Trophoblast cell (in vitro differentiated cells and primary cell): ENCODE measurements at regions not wholly inside any gene's neighbourhood (a gene's known extent, or its start where the extent isn't known, plus 50 kb on each side); places are given as distances from the start of the nearest gene placed in this dataset.

Source experiments
- DNase-seq, 2 donors: peaks; one replicate each; pipeline ENCODE4 v3.0.0-alpha.2; 2016
- H2AFZ ChIP-seq: 2 replicates; pipeline ENCODE4 v1.6.1; 2013; ENCODE audit warnings: low read length, moderate library complexity, mild to moderate bottlenecking; ENCODE audit not compliant: insufficient read depth, poor library complexity
- H2AK5ac ChIP-seq: 2 replicates; pipeline ENCODE4 v1.6.1; 2013; ENCODE audit warnings: mild to moderate bottlenecking, low read length
- H2BK120ac ChIP-seq: 2 replicates; pipeline ENCODE4 v1.6.1; 2013; ENCODE audit warnings: low read length, mild to moderate bottlenecking, moderate library complexity; ENCODE audit not compliant: insufficient read depth, poor library complexity
- H2BK12ac ChIP-seq: 2 replicates; pipeline ENCODE4 v1.6.1; 2013; ENCODE audit warnings: mild to moderate bottlenecking, low read length, moderate library complexity
- H2BK5ac ChIP-seq: 2 replicates; pipeline ENCODE4 v1.6.1; 2013; ENCODE audit warnings: low read length, low read depth, moderate library complexity, mild to moderate bottlenecking; ENCODE audit not compliant: poor library complexity
- H3K14ac ChIP-seq: 2 replicates; pipeline ENCODE4 v1.6.1; 2013; ENCODE audit warnings: mild to moderate bottlenecking, low read length
- H3K18ac ChIP-seq: 2 replicates; pipeline ENCODE4 v1.6.1; 2013; ENCODE audit warnings: mild to moderate bottlenecking, low read length
- H3K23ac ChIP-seq: 2 replicates; pipeline ENCODE4 v1.6.1; 2013; ENCODE audit warnings: low read length
- H3K27ac ChIP-seq: 2 replicates; pipeline ENCODE4 v1.5.1; 2013; ENCODE audit warnings: low read depth, mild to moderate bottlenecking, inconsistent platforms, low read length, moderate library complexity
- H3K27me3 ChIP-seq: 2 replicates; pipeline ENCODE4 v1.6.1; 2013; ENCODE audit warnings: inconsistent platforms, mild to moderate bottlenecking, low read length, moderate library complexity; ENCODE audit not compliant: insufficient read depth
- H3K36me3 ChIP-seq, 2 experiments: 1 replicate in 1 of 2; 2 replicates in 1 of 2; pipeline ENCODE4 v1.6.1; 2013; ENCODE audit warnings: low read length in 2 of 2, mild to moderate bottlenecking in 2 of 2, moderate library complexity in 1 of 2; ENCODE audit not compliant: insufficient read depth in 2 of 2, control insufficient read depth in 1 of 2
- H3K4ac ChIP-seq: 2 replicates; pipeline ENCODE4 v1.6.1; 2013; ENCODE audit warnings: low read depth, mild to moderate bottlenecking, low read length, moderate library complexity
- H3K4me1 ChIP-seq, 2 experiments: 1 replicate in 1 of 2; 2 replicates in 1 of 2; pipeline ENCODE4 v1.6.1; 2013; ENCODE audit warnings: low read length in 2 of 2, mild to moderate bottlenecking in 2 of 2, moderate library complexity in 1 of 2; ENCODE audit not compliant: insufficient read depth in 2 of 2, control insufficient read depth in 1 of 2
- H3K4me2 ChIP-seq: 2 replicates; pipeline ENCODE4 v1.6.1; 2013; ENCODE audit warnings: inconsistent platforms, mild to moderate bottlenecking, low read length, moderate library complexity
- H3K4me3 ChIP-seq: 2 replicates; pipeline ENCODE4 v1.5.1; 2013; ENCODE audit warnings: mild to moderate bottlenecking, low read depth, low read length, inconsistent platforms
- H3K79me1 ChIP-seq: one replicate; pipeline ENCODE4 v1.6.1; 2013; ENCODE audit warnings: low read length
- H3K79me2 ChIP-seq: 2 replicates; pipeline ENCODE4 v1.6.1; 2013; ENCODE audit warnings: low read length, mild to moderate bottlenecking; ENCODE audit not compliant: control insufficient read depth, insufficient read depth, poor library complexity
- H3K9ac ChIP-seq: 2 replicates; pipeline ENCODE4 v1.6.1; 2013; ENCODE audit warnings: mild to moderate bottlenecking, low read length
- H3K9me3 ChIP-seq: 2 replicates; pipeline ENCODE4 v1.6.1; 2013; ENCODE audit warnings: low read depth, mild to moderate bottlenecking, control low read depth, inconsistent platforms, low read length; ENCODE audit not compliant: insufficient read depth
- H4K12ac ChIP-seq: 2 replicates; pipeline ENCODE4 v1.6.1; 2013; ENCODE audit warnings: low read depth, mild to moderate bottlenecking, low read length, moderate library complexity
- H4K8ac ChIP-seq: 2 replicates; pipeline ENCODE4 v1.6.1; 2013; ENCODE audit warnings: low read depth, mild to moderate bottlenecking, low read length, moderate library complexity
- H4K91ac ChIP-seq: one replicate; pipeline ENCODE4 v1.6.1; 2013; ENCODE audit warnings: low read depth, mild to moderate bottlenecking, low read length, moderate library complexity
- WGBS: extraction: QIAGEN DNeasy Blood & Tissue Kit; methylation state at CpG from one replicate; pipeline ENCODE4 v1.1.7; 2013; ENCODE audit warnings: missing lambda C conversion rate; ENCODE audit not compliant: insufficient read length, insufficient coverage; ENCODE audit errors: extremely low coverage; 5-methylcytosine and 5-hydroxymethylcytosine counted together

GRCh38 chr16:86317813-86318650 is 192.3 kb upstream of the FOXF1 start:
- H3K4me2 ChIP-seq = no peak overlapping the region
- no peak overlapping the region for H2AK5ac ChIP-seq
- no peak for DNase-seq
- H3K79me1 ChIP-seq = no peaks in the 10 kb centered on the region
- H4K8ac ChIP-seq = no peak overlapping the region
- H3K4me3 ChIP-seq = no peak overlapping the region
- H2AFZ ChIP-seq = no peak overlapping the region
- H2BK12ac ChIP-seq = no peak overlapping the region
- H4K12ac ChIP-seq = no peak overlapping the region
- no peak overlapping the region for H2BK120ac ChIP-seq
- no peaks in the 10 kb centered on the region for H3K36me3 ChIP-seq
- H2BK5ac ChIP-seq = no peak overlapping the region
- H3K9me3 ChIP-seq = peaks cover 2% of the 10 kb centered on the region
- no peaks in the 10 kb centered on the region for H3K79me2 ChIP-seq
- H3K18ac ChIP-seq = no peak overlapping the region
- H4K91ac ChIP-seq = no peak overlapping the region
- no peak overlapping the region for H3K14ac ChIP-seq
- no peaks in the 10 kb centered on the region for H3K4me1 ChIP-seq
- no peak overlapping the region for H3K27ac ChIP-seq
- H3K23ac ChIP-seq = no peak overlapping the region
- no peak overlapping the region for H3K9ac ChIP-seq
- H3K27me3 ChIP-seq = no peaks in the 10 kb centered on the region
- no CpG with 5 or more reads among the region's 13 CpGs for WGBS
- H3K4ac ChIP-seq = no peak overlapping the region

DNA sequence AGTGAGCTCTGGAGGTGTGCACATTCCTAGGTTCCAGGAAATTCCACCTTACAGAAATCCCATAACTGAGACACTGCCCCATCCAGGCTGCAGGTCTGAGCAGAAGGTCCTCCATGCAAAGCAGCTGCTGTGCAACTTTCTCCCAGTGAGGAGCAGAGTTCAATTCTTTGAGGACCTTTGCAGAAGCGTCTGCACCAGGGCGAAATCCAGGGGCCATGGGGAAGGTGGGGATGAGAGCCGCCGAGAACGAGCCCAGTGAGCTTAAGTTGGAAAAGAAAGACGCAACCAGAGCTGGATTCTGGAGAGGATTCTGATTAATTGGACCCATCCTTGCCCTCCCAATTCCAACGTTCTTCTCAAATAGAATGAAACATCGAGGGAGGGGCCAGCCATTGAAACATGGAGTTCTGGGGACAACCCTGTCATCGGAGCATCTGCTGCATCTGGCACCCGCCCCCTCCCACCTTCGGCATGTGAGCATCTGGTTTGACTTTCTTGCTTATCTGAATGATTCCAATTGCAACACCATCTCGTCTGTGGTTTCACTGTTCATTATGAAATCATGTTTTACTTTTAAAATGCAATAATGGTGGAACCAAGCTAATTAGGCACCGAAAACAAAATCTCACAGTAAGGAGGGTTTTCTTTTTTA is 190.6 kb upstream of the FOXF1 start:
- Histone ChIP-seq H3K4me1 (no peaks in the 10 kb centered on the region), H3K4me3 (no peak overlapping the region), H2BK5ac (no peak overlapping the region), H2AK5ac (no peak overlapping the region), H3K36me3 (no peaks in the 10 kb centered on the region), H3K9me3 (peaks cover under 1% of the 10 kb centered on the region), H4K12ac (no peak overlapping the region), H3K14ac (no peak overlapping the region), H3K27ac (no peak overlapping the region), H4K8ac (no peak overlapping the region), H3K79me2 (no peaks in the 10 kb centered on the region), H3K23ac (no peak overlapping the region), H2AFZ (no peak overlapping the region), H2BK120ac (no peak overlapping the region), H2BK12ac (no peak overlapping the region), H3K79me1 (no peaks in the 10 kb centered on the region), H3K27me3 (no peaks in the 10 kb centered on the region), H3K9ac (no peak overlapping the region), H3K18ac (no peak overlapping the region), H3K4me2 (no peak overlapping the region), H3K4ac (no peak overlapping the region), H4K91ac (no peak overlapping the region)
- DNase-seq = no peak
- WGBS = no CpG with 5 or more reads among the region's 13 CpGs

DNA sequence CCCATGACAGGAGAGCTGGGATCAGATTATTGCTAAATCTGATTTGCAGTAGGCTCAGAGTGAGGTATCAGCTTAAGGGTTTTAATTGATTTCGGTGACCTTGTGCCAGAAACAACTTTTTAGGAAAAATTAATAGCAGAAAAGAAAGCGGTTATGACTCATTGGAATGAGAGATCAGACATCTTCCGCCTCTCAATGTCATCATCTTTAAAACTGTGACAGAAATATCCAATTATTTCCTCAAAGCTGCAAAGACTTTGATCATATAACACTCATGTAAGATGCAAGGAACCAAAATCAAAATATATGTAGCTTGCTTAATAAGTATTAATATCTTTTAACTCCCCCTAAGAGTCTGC is 190.1 kb upstream of the FOXF1 start:
- Histone ChIP-seq H3K27me3 (no peaks in the 10 kb centered on the region), H4K8ac (no peak overlapping the region), H3K79me1 (no peaks in the 10 kb centered on the region), H2AK5ac (no peak overlapping the region), H3K4ac (no peak overlapping the region), H3K79me2 (no peaks in the 10 kb centered on the region), H3K36me3 (no peaks in the 10 kb centered on the region), H3K9ac (no peak overlapping the region), H4K12ac (no peak overlapping the region), H2AFZ (no peak overlapping the region), H2BK120ac (no peak overlapping the region), H3K9me3 (peaks cover 5% of the 10 kb centered on the region), H3K4me3 (no peak overlapping the region), H3K27ac (no peak overlapping the region), H3K23ac (no peak overlapping the region), H2BK5ac (no peak overlapping the region), H3K14ac (no peak overlapping the region), H3K4me2 (no peak overlapping the region), H2BK12ac (no peak overlapping the region), H4K91ac (no peak overlapping the region), H3K18ac (no peak overlapping the region), H3K4me1 (no peaks in the 10 kb centered on the region)
- no CpG with 5 or more reads among the region's 3 CpGs for WGBS
- DNase-seq = no peak

GRCh38 chr16:86321491-86321890 is 188.8 kb upstream of the FOXF1 start:
- no peaks in the 10 kb centered on the region for H3K79me2 ChIP-seq
- H3K4me3 ChIP-seq = no peak overlapping the region
- H3K36me3 ChIP-seq = no peaks in the 10 kb centered on the region
- H3K14ac ChIP-seq = no peak overlapping the region
- H2BK12ac ChIP-seq = no peak overlapping the region
- no peaks in the 10 kb centered on the region for H3K27me3 ChIP-seq
- no peaks in the 10 kb centered on the region for H3K4me1 ChIP-seq
- peaks cover 6% of the 10 kb centered on the region for H3K9me3 ChIP-seq
- H3K9ac ChIP-seq = no peak overlapping the region
- no peak overlapping the region for H3K23ac ChIP-seq
- H4K8ac ChIP-seq = no peak overlapping the region
- no peak overlapping the region for H3K27ac ChIP-seq
- H3K79me1 ChIP-seq = no peaks in the 10 kb centered on the region
- no peak overlapping the region for H3K18ac ChIP-seq
- H2AFZ ChIP-seq = no peak overlapping the region
- no peak overlapping the region for H2BK120ac ChIP-seq
- H2AK5ac ChIP-seq = no peak overlapping the region
- no peak overlapping the region for H4K12ac ChIP-seq
- H3K4ac ChIP-seq = no peak overlapping the region
- no peak overlapping the region for H2BK5ac ChIP-seq
- WGBS = no CpG with 5 or more reads among the region's 9 CpGs
- no peak overlapping the region for H4K91ac ChIP-seq
- no peak overlapping the region for H3K4me2 ChIP-seq
- no peak for DNase-seq
